Mesendoderm (in vitro differentiated cells): ENCODE measurements at regions not wholly inside any gene's neighbourhood (a gene's known extent, or its start where the extent isn't known, plus 50 kb on each side); places are given as distances from the start of the nearest gene placed in this dataset.

Source experiments
- DNase-seq: peaks from one replicate; pipeline ENCODE4 v3.0.0; 2013
- H2AK5ac ChIP-seq: 2 replicates; pipeline ENCODE4 v1.6.1; 2013; ENCODE audit warnings: low read length, inconsistent platforms
- H2BK120ac ChIP-seq: 2 replicates; pipeline ENCODE4 v1.6.1; 2013; ENCODE audit warnings: low read depth, mild to moderate bottlenecking, low read length, moderate library complexity, mixed read lengths
- H2BK15ac ChIP-seq: replicated peaks from 2 replicates; pipeline ENCODE4 v1.6.1; 2013; ENCODE audit warnings: low read depth, mild to moderate bottlenecking, moderate library complexity
- H2BK5ac ChIP-seq: 2 replicates; pipeline ENCODE4 v1.6.1; 2013; ENCODE audit warnings: low read length, inconsistent platforms
- H3K18ac ChIP-seq: 2 replicates; pipeline ENCODE4 v1.6.1; 2013; ENCODE audit warnings: mild to moderate bottlenecking, low read length, mixed read lengths
- H3K23ac ChIP-seq: one replicate; pipeline ENCODE4 v1.6.1; 2013; ENCODE audit warnings: low read length
- H3K27ac ChIP-seq: 2 replicates; pipeline ENCODE4 v1.5.1; 2013; ENCODE audit warnings: low read depth, mild to moderate bottlenecking, inconsistent platforms, low read length, moderate library complexity
- H3K27me3 ChIP-seq: 2 replicates; pipeline ENCODE4 v1.6.1; 2013; ENCODE audit warnings: low read length, control low read depth, mild to moderate bottlenecking, inconsistent platforms; ENCODE audit not compliant: insufficient read depth, poor library complexity
- H3K36me3 ChIP-seq: 2 replicates; pipeline ENCODE4 v1.6.1; 2013; ENCODE audit warnings: low read length, inconsistent platforms; ENCODE audit not compliant: control insufficient read depth, insufficient read depth
- H3K4ac ChIP-seq: one replicate; pipeline ENCODE4 v1.6.1; 2013; ENCODE audit warnings: low read depth, mild to moderate bottlenecking, low read length, moderate library complexity
- H3K4me1 ChIP-seq: 2 replicates; pipeline ENCODE4 v1.6.1; 2013; ENCODE audit warnings: low read depth, low read length, inconsistent platforms; ENCODE audit not compliant: control insufficient read depth
- H3K4me2 ChIP-seq: 2 replicates; pipeline ENCODE4 v1.6.1; 2013; ENCODE audit warnings: low read length
- H3K4me3 ChIP-seq: 2 replicates; pipeline ENCODE4 v1.5.1; 2013; ENCODE audit warnings: mild to moderate bottlenecking, low read length
- H3K56ac ChIP-seq: one replicate; pipeline ENCODE4 v1.6.1; 2013; ENCODE audit warnings: low read length
- H3K79me1 ChIP-seq: 2 replicates; pipeline ENCODE4 v1.6.1; 2013; ENCODE audit warnings: low read length, inconsistent platforms
- H3K79me2 ChIP-seq: 2 replicates; pipeline ENCODE4 v1.6.1; 2013; ENCODE audit warnings: mild to moderate bottlenecking, low read length; ENCODE audit not compliant: control insufficient read depth, insufficient read depth
- H3K9ac ChIP-seq: 2 replicates; pipeline ENCODE4 v1.6.1; 2013; ENCODE audit warnings: low read length, inconsistent platforms
- H4K5ac ChIP-seq: one replicate; pipeline ENCODE4 v1.6.1; 2013; ENCODE audit warnings: low read length
- H4K8ac ChIP-seq: one replicate; pipeline ENCODE4 v1.6.1; 2013; ENCODE audit warnings: low read depth, mild to moderate bottlenecking, control low read depth, low read length, moderate library complexity
- WGBS: extraction: QIAGEN DNeasy Blood & Tissue Kit; methylation state at CpG from one replicate; pipeline ENCODE4 v1.1.7; 2013; ENCODE audit warnings: low lambda C conversion rate, missing lambda C conversion rate; ENCODE audit not compliant: insufficient coverage; ENCODE audit errors: extremely low coverage; 5-methylcytosine and 5-hydroxymethylcytosine counted together

- Histone ChIP-seq H3K9ac (no peak overlapping the region), H4K8ac (no peak overlapping the region), H3K79me1 (no peaks in the 10 kb centered on the region), H2BK5ac (no peak overlapping the region), H3K4ac (no peak overlapping the region), H3K23ac (no peak overlapping the region), H3K18ac (no peak overlapping the region), H3K79me2 (no peaks in the 10 kb centered on the region), H3K4me2 (no peak overlapping the region), H2BK15ac (no peak overlapping the region), H2BK120ac (no peak overlapping the region), H4K5ac (no peak overlapping the region), H3K27me3 (no peaks in the 10 kb centered on the region), H3K4me3 (no peak overlapping the region), H2AK5ac (no peak overlapping the region), H3K27ac (no peak overlapping the region), H3K36me3 (no peaks in the 10 kb centered on the region), H3K4me1 (no peaks in the 10 kb centered on the region), H3K56ac (no peak overlapping the region)
- DNase-seq = no peak
- WGBS = no CpG with 5 or more reads among the region's 1 CpG
Observed at GRCh38 chr18:39805218-39805617, 2149.8 kb upstream of the PIK3C3 start.

- H3K18ac ChIP-seq = no peak overlapping the region
- H3K23ac ChIP-seq = no peak overlapping the region
- no peak overlapping the region for H3K56ac ChIP-seq
- no peak overlapping the region for H4K8ac ChIP-seq
- no peak overlapping the region for H2AK5ac ChIP-seq
- H3K9ac ChIP-seq = no peak overlapping the region
- no peak overlapping the region for H4K5ac ChIP-seq
- H2BK15ac ChIP-seq = no peak overlapping the region
- no peaks in the 10 kb centered on the region for H3K79me1 ChIP-seq
- H3K27ac ChIP-seq = no peak overlapping the region
- H3K4me3 ChIP-seq = peak overlapping the region; percentile 14
- WGBS = no CpG with 5 or more reads among the region's 17 CpGs
- no peak overlapping the region for H2BK120ac ChIP-seq
- no peak for DNase-seq
- H3K4ac ChIP-seq = no peak overlapping the region
- no peak overlapping the region for H2BK5ac ChIP-seq
- H3K36me3 ChIP-seq = no peaks in the 10 kb centered on the region
- no peaks in the 10 kb centered on the region for H3K4me1 ChIP-seq
- H3K27me3 ChIP-seq = no peaks in the 10 kb centered on the region
- H3K4me2 ChIP-seq = no peak overlapping the region
- peaks cover 2% of the 10 kb centered on the region for H3K79me2 ChIP-seq
Observed at GRCh38 chr18:39802648-39803229, 2152.3 kb upstream of the PIK3C3 start.

GRCh38 chr18:39801848-39802247, 2153.2 kb upstream of the PIK3C3 start:
- no peak overlapping the region for H3K23ac ChIP-seq
- H4K5ac ChIP-seq = no peak overlapping the region
- H3K27ac ChIP-seq = no peak overlapping the region
- H3K56ac ChIP-seq = no peak overlapping the region
- H3K4me3 ChIP-seq = no peak overlapping the region
- H3K27me3 ChIP-seq = no peaks in the 10 kb centered on the region
- H3K4me2 ChIP-seq = no peak overlapping the region
- peaks cover 2% of the 10 kb centered on the region for H3K79me2 ChIP-seq
- no peak overlapping the region for H2AK5ac ChIP-seq
- no peaks in the 10 kb centered on the region for H3K79me1 ChIP-seq
- DNase-seq = no peak
- WGBS = no CpG with 5 or more reads among the region's 9 CpGs
- H3K9ac ChIP-seq = no peak overlapping the region
- H2BK120ac ChIP-seq = no peak overlapping the region
- no peaks in the 10 kb centered on the region for H3K36me3 ChIP-seq
- no peak overlapping the region for H2BK15ac ChIP-seq
- no peak overlapping the region for H2BK5ac ChIP-seq
- H4K8ac ChIP-seq = no peak overlapping the region
- no peaks in the 10 kb centered on the region for H3K4me1 ChIP-seq
- no peak overlapping the region for H3K4ac ChIP-seq
- H3K18ac ChIP-seq = no peak overlapping the region

- Histone ChIP-seq H3K23ac (no peak overlapping the region), H2BK15ac (no peak overlapping the region), H3K4me2 (no peak overlapping the region), H3K27ac (no peak overlapping the region), H2BK120ac (no peak overlapping the region), H3K79me1 (no peaks in the 10 kb centered on the region), H4K8ac (no peak overlapping the region), H3K4me3 (no peak overlapping the region), H2AK5ac (no peak overlapping the region), H4K5ac (no peak overlapping the region), H2BK5ac (no peak overlapping the region), H3K36me3 (no peaks in the 10 kb centered on the region), H3K4ac (no peak overlapping the region), H3K9ac (no peak overlapping the region), H3K27me3 (no peaks in the 10 kb centered on the region), H3K18ac (no peak overlapping the region), H3K4me1 (no peaks in the 10 kb centered on the region), H3K79me2 (peaks cover 2% of the 10 kb centered on the region), H3K56ac (no peak overlapping the region)
- DNase-seq = no peak
- no CpG with 5 or more reads among the region's 15 CpGs for WGBS
Observed at GRCh38 chr18:39801010-39801409, 2154.0 kb upstream of the PIK3C3 start.

- H3K27ac ChIP-seq = no peak overlapping the region
- peaks cover 5% of the 10 kb centered on the region for H3K79me2 ChIP-seq
- H3K4me1 ChIP-seq = no peaks in the 10 kb centered on the region
- H3K9ac ChIP-seq = peak overlapping the region; percentile 52
- no peak overlapping the region for H3K4ac ChIP-seq
- peaks cover 2% of the 10 kb centered on the region for H3K79me1 ChIP-seq
- H3K4me3 ChIP-seq = peak overlapping the region; percentile 27
- WGBS = no CpG with 5 or more reads among the region's 9 CpGs
- peak overlapping the region; percentile 12 for H3K4me2 ChIP-seq
- no peaks in the 10 kb centered on the region for H3K27me3 ChIP-seq
- no peak overlapping the region for H4K8ac ChIP-seq
- no peak overlapping the region for H2BK5ac ChIP-seq
- no peak overlapping the region for H3K23ac ChIP-seq
- H3K36me3 ChIP-seq = no peaks in the 10 kb centered on the region
- no peak overlapping the region for H2BK15ac ChIP-seq
- H3K18ac ChIP-seq = peak overlapping the region; percentile 31
- no peak overlapping the region for H3K56ac ChIP-seq
- H2BK120ac ChIP-seq = no peak overlapping the region
- H4K5ac ChIP-seq = no peak overlapping the region
- H2AK5ac ChIP-seq = no peak overlapping the region
- peak; percentile 28 for DNase-seq
Observed at GRCh38 chr18:39799006-39799405, 2156.0 kb upstream of the PIK3C3 start.

- H3K4me3 ChIP-seq = no peak overlapping the region
- no peak for DNase-seq
Observed at GRCh38 chr18:39796393-39796792, 2158.6 kb upstream of the PIK3C3 start.

More at GRCh38 chr18:39796393-39796792, 2158.6 kb upstream of the PIK3C3 start:
- Histone ChIP-seq H4K5ac (no peak overlapping the region), H2AK5ac (no peak overlapping the region), H3K36me3 (no peaks in the 10 kb centered on the region), H4K8ac (no peak overlapping the region), H3K27ac (no peak overlapping the region), H3K79me2 (peaks cover 9% of the 10 kb centered on the region), H3K23ac (no peak overlapping the region), H2BK5ac (no peak overlapping the region), H3K18ac (no peak overlapping the region), H3K79me1 (peaks cover 3% of the 10 kb centered on the region), H3K4me2 (no peak overlapping the region), H2BK120ac (no peak overlapping the region), H3K9ac (no peak overlapping the region), H3K4ac (no peak overlapping the region), H3K27me3 (no peaks in the 10 kb centered on the region), H3K56ac (no peak overlapping the region), H3K4me1 (peaks cover 4% of the 10 kb centered on the region), H2BK15ac (no peak overlapping the region)
- WGBS = no CpG with 5 or more reads among the region's 3 CpGs
